GM21515 (cell line): ENCODE measurements at regions not wholly inside any gene's neighbourhood (a gene's known extent, or its start where the extent isn't known, plus 50 kb on each side); places are given as distances from the start of the nearest gene placed in this dataset.

Source experiments
- ATAC-seq: cut with Tn5 transposase; IDR thresholded peaks from one replicate; pipeline ENCODE4 v1.9.1; 2021; ENCODE audit not compliant: unreplicated experiment

- no peak for ATAC-seq
These were observed 73.4 kb upstream of the PROX1 start for GRCh38 chr1:213914392-213914791.

GRCh38 chr1:213921311-213921710, 66.5 kb upstream of the PROX1 start:
- no peak for ATAC-seq

GRCh38 chr1:213921712-213922111, 66.1 kb upstream of the PROX1 start:
- ATAC-seq = no peak

GRCh38 chr1:213925531-213926182, 62.1 kb upstream of the PROX1 start:
- ATAC-seq = no peak

- no peak for ATAC-seq
These were observed 59.9 kb upstream of the PROX1 start for GRCh38 chr1:213927846-213928245.

GRCh38 chr1:213929398-213929797, 58.4 kb upstream of the PROX1 start:
- no peak for ATAC-seq

- no peak for ATAC-seq
These were observed 55.9 kb upstream of the PROX1 start for GRCh38 chr1:213931836-213932235.

GRCh38 chr1:213933336-213933735, 54.4 kb upstream of the PROX1 start:
- no peak for ATAC-seq

- no peak for ATAC-seq
These were observed 53.1 kb upstream of the PROX1 start for GRCh38 chr1:213934649-213935048.

GRCh38 chr1:213936571-213936970, 51.2 kb upstream of the PROX1 start:
- ATAC-seq = no peak
